Upper lobe of left lung (tissue), 6 donors: ENCODE measurements at regions not wholly inside any gene's neighbourhood (a gene's known extent, or its start where the extent isn't known, plus 50 kb on each side); places are given as distances from the start of the nearest gene placed in this dataset.

Source experiments
- ATAC-seq, 2 donors: fragments of 200-7000 bp; cut with Tn5 transposase; one replicate each; pipeline ENCODE4 v1.9.1; 2022; ENCODE audit warnings: mild to moderate bottlenecking in 2 of 2, moderate library complexity in 2 of 2; ENCODE audit not compliant: low FRiP score in 2 of 2
- DNase-seq, 2 donors: peaks; one replicate each; pipeline ENCODE4 v3.0.0-alpha.2; 2019 to 2020
- H3K27ac ChIP-seq, 4 donors: fragments of 200-600 bp; sonication (generic); one replicate each; pipeline ENCODE4 v1.5.1; 2016 to 2019
- H3K27me3 ChIP-seq, 4 donors: fragments of 200-600 bp; sonication (generic); one replicate each; pipeline ENCODE4 v1.5.1; 2017 to 2019
- H3K36me3 ChIP-seq, 4 donors: fragments of 200-600 bp; sonication (generic); one replicate each; pipeline ENCODE4 v1.5.1; 2016 to 2019
- H3K4me1 ChIP-seq, 4 donors: fragments of 200-600 bp; sonication (generic); one replicate each; pipeline ENCODE4 v1.5.1; 2018 to 2019
- H3K4me3 ChIP-seq, 4 donors: fragments of 200-600 bp; sonication (generic); one replicate each; pipeline ENCODE4 v1.5.1; 2017 to 2019; ENCODE audit warnings: mild to moderate bottlenecking in 2 of 4, moderate library complexity in 1 of 4
- H3K9me3 ChIP-seq, 4 donors: fragments of 200-600 bp; sonication (generic); one replicate each; pipeline ENCODE4 v1.5.1; 2018 to 2019
- CTCF ChIP-seq, 6 experiments: fragments of 450-650 bp in 4 of 6; fragments of 200-600 bp in 2 of 6; sonication (generic) in 2 of 6; IDR thresholded peaks; one replicate each; pipeline ENCODE4 v1.5.1; 2016 to 2019; ENCODE audit warnings: antibody characterized with exemption in 6 of 6
- EP300 ChIP-seq, 4 donors: sonication (generic); formaldehyde crosslinking; IDR thresholded peaks; one replicate each; pipeline ENCODE4 v1.5.1; 2017; ENCODE audit warnings: antibody characterized with exemption in 4 of 4, control low read depth in 2 of 4
- POLR2A ChIP-seq, 4 donors: fragments of 450-650 bp; IDR thresholded peaks; one replicate each; pipeline ENCODE4 v1.5.1; 2016 to 2017; ENCODE audit warnings: antibody characterized with exemption in 4 of 4, mild to moderate bottlenecking in 2 of 4
- POLR2AphosphoS5 ChIP-seq, 2 donors: sonication (generic); formaldehyde crosslinking; IDR thresholded peaks; one replicate each; pipeline ENCODE4 v1.5.1; 2017; ENCODE audit warnings: antibody characterized with exemption in 2 of 2
- WGBS, 2 donors: methylation state at CpG; one replicate each; pipeline ENCODE4 v1.1.5; 2017 to 2018; 5-methylcytosine and 5-hydroxymethylcytosine counted together
- donor health status: DM: no; HTN: no; CAD: no; lungs with moderate emphysema.
- donor health status: DM: no; HTN: yes; CAD: no; lungs with severe emphysema.

GRCh38 chr5:60355181-60355580 lies 344.8 kb downstream of the DEPDC1B start:
- Histone ChIP-seq H3K9me3 (no peaks in the 10 kb centered on the region), H3K27me3 (no peaks in the 10 kb centered on the region), H3K4me3 (no peak overlapping the region), H3K36me3 (no peaks in the 10 kb centered on the region), H3K27ac (no peak overlapping the region), H3K4me1 (no peaks in the 10 kb centered on the region)
- no peak for ATAC-seq
- DNase-seq: no peak
- no peak for TF ChIP-seq EP300 (IDR thresholded peaks at IDR 0.05)
- TF ChIP-seq POLR2AphosphoS5 (IDR thresholded peaks at IDR 0.05): no peak
- TF ChIP-seq POLR2A (IDR thresholded peaks at IDR 0.05): no peak
- no peak for TF ChIP-seq CTCF (IDR thresholded peaks at IDR 0.05)

GRCh38 chr5:60354311-60354710 lies 345.7 kb downstream of the DEPDC1B start:
- Histone ChIP-seq H3K27ac (no peak overlapping the region), H3K9me3 (no peaks in the 10 kb centered on the region), H3K4me1 (no peaks in the 10 kb centered on the region), H3K36me3 (no peaks in the 10 kb centered on the region), H3K4me3 (no peak overlapping the region), H3K27me3 (no peaks in the 10 kb centered on the region)
- ATAC-seq: no peak
- DNase-seq: no peak
- WGBS, 2 donors: 93 to 100% methylated on average over 1 of the region's 1 CpG
- TF ChIP-seq CTCF (IDR thresholded peaks at IDR 0.05) (no peak), EP300 (IDR thresholded peaks at IDR 0.05) (no peak)

- Histone ChIP-seq H3K9me3 (no peaks in the 10 kb centered on the region), H3K36me3 (no peaks in the 10 kb centered on the region), H3K27me3 (no peaks in the 10 kb centered on the region), H3K4me3 (no peak overlapping the region), H3K4me1 (no peaks in the 10 kb centered on the region), H3K27ac (no peak overlapping the region)
- ATAC-seq (no peak), DNase-seq (no peak)
- TF ChIP-seq EP300 (IDR thresholded peaks at IDR 0.05): no peak
- no peak for TF ChIP-seq CTCF (IDR thresholded peaks at IDR 0.05)
- TF ChIP-seq POLR2A (IDR thresholded peaks at IDR 0.05): no peak
- TF ChIP-seq POLR2AphosphoS5 (IDR thresholded peaks at IDR 0.05): no peak
- WGBS, 2 donors: 50 to 63% methylated on average over 1 of the region's 1 CpG
These were observed 346.9 kb downstream of the DEPDC1B start for GRCh38 chr5:60352992-60353599.

GRCh38 chr5:60350794-60351193 lies 349.2 kb downstream of the DEPDC1B start:
- no peaks in the 10 kb centered on the region for H3K9me3 ChIP-seq
- no peak for TF ChIP-seq CTCF (IDR thresholded peaks at IDR 0.05)
- no peak for TF ChIP-seq EP300 (IDR thresholded peaks at IDR 0.05)
- TF ChIP-seq POLR2A (IDR thresholded peaks at IDR 0.05): no peak
- no peak for TF ChIP-seq POLR2AphosphoS5 (IDR thresholded peaks at IDR 0.05)
- H3K27ac ChIP-seq: no peak overlapping the region
- DNase-seq: no peak
- 57 to 73% methylated on average over 3 of the region's 3 CpGs for WGBS, 2 donors
- no peak overlapping the region for H3K4me3 ChIP-seq
- no peaks in the 10 kb centered on the region for H3K36me3 ChIP-seq
- H3K4me1 ChIP-seq: no peaks in the 10 kb centered on the region
- ATAC-seq: no peak
- H3K27me3 ChIP-seq: no peaks in the 10 kb centered on the region

GRCh38 chr5:60349891-60350415 lies 350.0 kb downstream of the DEPDC1B start:
- H3K4me3 ChIP-seq: no peak overlapping the region
- no peaks in the 10 kb centered on the region for H3K27me3 ChIP-seq
- H3K9me3 ChIP-seq: no peaks in the 10 kb centered on the region
- TF ChIP-seq EP300 (IDR thresholded peaks at IDR 0.05): no peak
- no peaks in the 10 kb centered on the region for H3K36me3 ChIP-seq
- ATAC-seq (no peak), DNase-seq (no peak)
- no peak overlapping the region for H3K27ac ChIP-seq
- no peaks in the 10 kb centered on the region for H3K4me1 ChIP-seq
- WGBS, 2 donors: 75 to 87% methylated on average over 2 of the region's 2 CpGs
